ENCODE measurements at regions not wholly inside any gene's neighbourhood (a gene's known extent, or its start where the extent isn't known, plus 50 kb on each side); places are given as distances from the start of the nearest gene placed in this dataset.

GRCh38 chr3:167106456-167106855, 273.6 kb downstream of the ZBBX start:
- H3K4ac ChIP-seq (ENCODE audit: low read depth, low read length), result no peak overlapping the region
- TF ChIP-seq FOS (IDR thresholded peaks at IDR 0.05; ENCODE audit: low read depth, low read length) (no peak), CEBPB (IDR thresholded peaks at IDR 0.05; ENCODE audit: low read depth, low read length) (no peak)
- no peak overlapping the region for H2BK20ac ChIP-seq (ENCODE audit: low read depth, low read length)
- in situ Hi-C loops (cut with MboI; ENCODE audit: low sequenced_read_pairs), result no loop called here
- H4K8ac ChIP-seq (ENCODE audit: low read depth in 2 of 2, low read length in 2 of 2), result no peak overlapping the region
- CTCF ChIA-PET, result no interaction called here
- no peak overlapping the region for H2BK120ac ChIP-seq (ENCODE audit: low read depth, low read length)
- H3K9me3 ChIP-seq (ENCODE audit: control insufficient read depth, insufficient read depth, low read length), result peaks cover 2% of the 10 kb centered on the region; the same call in 1 of the 2 replicates
- H3K79me1 ChIP-seq (ENCODE audit: low read depth in 1 of 2, low read length in 2 of 2), result no peaks in the 10 kb centered on the region
- H2BK15ac ChIP-seq (ENCODE audit: low read depth, low read length), result no peak overlapping the region
- no peaks in the 10 kb centered on the region for H3K4me1 ChIP-seq (ENCODE audit: control insufficient read depth, insufficient read depth, low read length)
- intact Hi-C loops (cut with micrococcal nuclease), result no loop called here
- no peak overlapping the region for H3K9ac ChIP-seq (ENCODE audit: low read depth, low read length)
- no peaks in the 10 kb centered on the region for H3K36me3 ChIP-seq (ENCODE audit: control insufficient read depth, insufficient read depth, low read length)
- no peaks in the 10 kb centered on the region for H3K27me3 ChIP-seq (ENCODE audit: control insufficient read depth, insufficient read depth, low read length)
- BruUV-seq (replicated peaks), result no TSS peak
- H3K27ac ChIP-seq (ENCODE audit: insufficient read depth, low read length), result no peak overlapping the region
- H3K4me3 ChIP-seq (ENCODE audit: insufficient read depth, low read depth, low read length), result no peak overlapping the region
- no peak overlapping the region for H3K56ac ChIP-seq (ENCODE audit: extremely low read depth, insufficient read depth, low read length)
- H3K18ac ChIP-seq (ENCODE audit: low read depth, low read length), result no peak overlapping the region
- dilution Hi-C loops (cut with HindIII; ENCODE audit: low sequenced_read_pairs, unreplicated experiment), result no loop called here
- ATAC-seq (ENCODE audit: low read depth) (no peak), DNase-seq (no peak)
- no peak overlapping the region for H3K4me2 ChIP-seq (ENCODE audit: low read depth, low read length)
- H4K5ac ChIP-seq (ENCODE audit: low read depth, low read length), result no peak overlapping the region
- H2AK9ac ChIP-seq (replicated peaks; ENCODE audit: low read depth, low read length, poor library complexity), result no peak overlapping the region
- H3K9me1 ChIP-seq (ENCODE audit: insufficient read depth, low read length), result no peaks in the 10 kb centered on the region
- no peak overlapping the region for H3K23ac ChIP-seq (ENCODE audit: low read depth, low read length)
- no peak overlapping the region for H2AFZ ChIP-seq (replicated peaks; ENCODE audit: low read length, poor library complexity)
- H4K20me1 ChIP-seq (ENCODE audit: insufficient read depth, low read length), result no peaks in the 10 kb centered on the region
- H4K91ac ChIP-seq (ENCODE audit: insufficient read depth, low read depth, low read length), result no peak overlapping the region
- no peak overlapping the region for H2BK5ac ChIP-seq (ENCODE audit: low read depth, low read length, poor library complexity, severe bottlenecking)
- H3K14ac ChIP-seq (replicated peaks; ENCODE audit: low read depth, low read length), result no peak overlapping the region
- POLR2A ChIA-PET (ENCODE audit: unreplicated experiment), result no interaction called here
- H2AK5ac ChIP-seq (ENCODE audit: low read depth, low read length), result no peak overlapping the region

All from IMR-90 (cell line).